Caco-2 (cell line): ENCODE measurements at regions not wholly inside any gene's neighbourhood (a gene's known extent, or its start where the extent isn't known, plus 50 kb on each side); places are given as distances from the start of the nearest gene placed in this dataset.

Source experiments
- BruUV-seq: library from RNA; stranded (reverse); fragments of 400-500 nt; replicated peaks from 2 replicates; lab custom pipeline; 2021; lab: Mats Ljungman, UMichigan
- CTCF ChIA-PET: fragments of 300-600 bp; sonication (Branson Sonifier 250); formaldehyde crosslinking; loops from one replicate; lab custom pipeline; 2022; ENCODE audit warnings: antibody characterized with exemption; lab: Charles Lee
- POLR2A ChIA-PET: fragments of 300-600 bp; sonication (Branson Sonifier 250); formaldehyde crosslinking; loops from one replicate; lab custom pipeline; 2022; ENCODE audit warnings: antibody characterized with exemption; lab: Charles Lee
- DNase-seq, 2 experiments: peaks; one replicate each; pipeline versions ENCODE4 v3.0.0 to v3.0.0-alpha.2; 2020 to 2022
- H3K27me3 ChIP-seq: replicated peaks from 2 replicates; pipeline ENCODE4 v1.6.0; 2011; ENCODE audit warnings: low read length; ENCODE audit not compliant: control insufficient read depth, insufficient read depth
- H3K36me3 ChIP-seq: 2 replicates; pipeline ENCODE4 v1.5.1; 2011; ENCODE audit warnings: low read length; ENCODE audit not compliant: control insufficient read depth, insufficient read depth
- H3K4me1 ChIP-seq: fragments of 250-450 bp; sonication (Bioruptor Pico); 2 replicates; pipeline ENCODE4 v1.5.1; 2020; ENCODE audit warnings: mild to moderate bottlenecking
- H3K4me3 ChIP-seq: 2 replicates; pipeline ENCODE4 v1.5.1; 2011; ENCODE audit warnings: low read depth, mild to moderate bottlenecking, control low read depth, low read length
- H3K9me3 ChIP-seq: fragments of 250-450 bp; sonication (Bioruptor Pico); 2 replicates; pipeline ENCODE4 v1.5.1; 2020; ENCODE audit warnings: mild to moderate bottlenecking, moderate library complexity
- H3K27ac Mint-ChIP-seq: one replicate; pipeline ENCODE4 v1.8.0; 2022; ENCODE audit warnings: mixed read lengths; ENCODE audit not compliant: unreplicated experiment
- H3K27me3 Mint-ChIP-seq: one replicate; pipeline ENCODE4 v1.8.0; 2022; ENCODE audit warnings: mixed read lengths; ENCODE audit not compliant: insufficient read depth, unreplicated experiment
- H3K36me3 Mint-ChIP-seq: one replicate; pipeline ENCODE4 v1.8.0; 2022; ENCODE audit warnings: mild to moderate bottlenecking, mixed read lengths; ENCODE audit not compliant: insufficient read depth, unreplicated experiment
- H3K4me1 Mint-ChIP-seq: one replicate; pipeline ENCODE4 v1.8.0; 2022; ENCODE audit warnings: low read depth, mixed read lengths; ENCODE audit not compliant: unreplicated experiment
- H3K4me3 Mint-ChIP-seq: one replicate; pipeline ENCODE4 v1.8.0; 2022; ENCODE audit warnings: mild to moderate bottlenecking, moderate library complexity, mixed read lengths; ENCODE audit not compliant: unreplicated experiment
- H3K9me3 Mint-ChIP-seq: one replicate; pipeline ENCODE4 v1.8.0; 2022; ENCODE audit warnings: mixed read lengths; ENCODE audit not compliant: unreplicated experiment
- intact Hi-C: fragments of 100-400 bp; cut with micrococcal nuclease; formaldehyde crosslinking; loops from one replicate; pipeline ENCODE4 v1.10.0; 2022; ENCODE audit not compliant: unreplicated experiment
- TF ChIP-seq, protein P1 (sequence below), 2 experiments: fragments of 200-600 bp in 1 of 2; IDR thresholded peaks; 1 replicate in 1 of 2; 2 replicates in 1 of 2; pipeline versions ENCODE4 v1.5.1 to v1.8.0; 2011 to 2022; ENCODE audit warnings: antibody characterized with exemption in 1 of 2, control low read depth in 1 of 2, inconsistent platforms in 1 of 2, low read depth in 1 of 2, low read length in 1 of 2, mild to moderate bottlenecking in 1 of 2, moderate library complexity in 1 of 2; ENCODE audit not compliant: insufficient read depth in 1 of 2, severe bottlenecking in 1 of 2, unreplicated experiment in 1 of 2

DNA sequence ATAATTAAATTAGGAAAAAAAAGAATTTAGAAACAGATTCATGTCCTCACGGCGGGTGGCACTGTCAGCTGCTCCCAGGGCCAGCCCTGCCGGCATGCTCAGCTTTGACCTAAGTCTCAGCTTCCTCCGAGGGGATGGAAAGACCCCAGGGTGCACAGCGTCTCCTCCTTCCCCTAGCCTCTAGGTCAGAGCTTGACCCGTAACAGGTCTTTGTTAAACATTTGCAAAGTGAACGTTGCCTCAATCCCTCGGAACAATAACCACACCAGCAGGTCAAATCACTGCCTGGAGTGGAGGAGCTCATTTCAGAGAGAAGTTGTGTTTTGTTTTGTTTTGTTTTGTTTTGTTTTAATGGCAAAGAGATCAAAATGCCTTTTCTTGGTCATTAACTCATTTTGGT is 171.3 kb downstream of the TMEM18 start:
- no peaks in the 10 kb centered on the region for H3K9me3 ChIP-seq
- H3K36me3 ChIP-seq, result no peaks in the 10 kb centered on the region
- TF ChIP-seq, protein P1, sequence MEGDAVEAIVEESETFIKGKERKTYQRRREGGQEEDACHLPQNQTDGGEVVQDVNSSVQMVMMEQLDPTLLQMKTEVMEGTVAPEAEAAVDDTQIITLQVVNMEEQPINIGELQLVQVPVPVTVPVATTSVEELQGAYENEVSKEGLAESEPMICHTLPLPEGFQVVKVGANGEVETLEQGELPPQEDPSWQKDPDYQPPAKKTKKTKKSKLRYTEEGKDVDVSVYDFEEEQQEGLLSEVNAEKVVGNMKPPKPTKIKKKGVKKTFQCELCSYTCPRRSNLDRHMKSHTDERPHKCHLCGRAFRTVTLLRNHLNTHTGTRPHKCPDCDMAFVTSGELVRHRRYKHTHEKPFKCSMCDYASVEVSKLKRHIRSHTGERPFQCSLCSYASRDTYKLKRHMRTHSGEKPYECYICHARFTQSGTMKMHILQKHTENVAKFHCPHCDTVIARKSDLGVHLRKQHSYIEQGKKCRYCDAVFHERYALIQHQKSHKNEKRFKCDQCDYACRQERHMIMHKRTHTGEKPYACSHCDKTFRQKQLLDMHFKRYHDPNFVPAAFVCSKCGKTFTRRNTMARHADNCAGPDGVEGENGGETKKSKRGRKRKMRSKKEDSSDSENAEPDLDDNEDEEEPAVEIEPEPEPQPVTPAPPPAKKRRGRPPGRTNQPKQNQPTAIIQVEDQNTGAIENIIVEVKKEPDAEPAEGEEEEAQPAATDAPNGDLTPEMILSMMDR (IDR thresholded peaks at IDR 0.05; ENCODE audit: insufficient read depth in 1 of 2, low read depth in 1 of 2, low read length in 1 of 2, severe bottlenecking in 1 of 2, unreplicated experiment in 1 of 2), result no peak
- H3K27me3 ChIP-seq, result no peaks in the 10 kb centered on the region
- Mint-ChIP-seq H3K9me3 (no peaks in the 10 kb centered on the region), H3K27me3 (peaks cover 25% of the 10 kb centered on the region), H3K27ac (no peak overlapping the region), H3K36me3 (no peaks in the 10 kb centered on the region), H3K4me1 (no peaks in the 10 kb centered on the region), H3K4me3 (no peak overlapping the region)
- intact Hi-C loops, result no loop called here
- DNase-seq, result no peak
- no peak overlapping the region for H3K4me3 ChIP-seq
- H3K4me1 ChIP-seq, result no peaks in the 10 kb centered on the region
- BruUV-seq, result no TSS peak
- POLR2A ChIA-PET, result no interaction called here
- CTCF ChIA-PET, result no interaction called here

- TF ChIP-seq, protein P1 (IDR thresholded peaks at IDR 0.05; ENCODE audit: insufficient read depth in 1 of 2, low read depth in 1 of 2, low read length in 1 of 2, severe bottlenecking in 1 of 2, unreplicated experiment in 1 of 2), result no peak
- H3K4me3 ChIP-seq, result no peak overlapping the region
- H3K27me3 ChIP-seq, result no peaks in the 10 kb centered on the region
- POLR2A ChIA-PET, result no interaction called here
- Mint-ChIP-seq H3K27me3 (peaks cover 25% of the 10 kb centered on the region), H3K27ac (no peak overlapping the region), H3K4me3 (no peak overlapping the region), H3K4me1 (no peaks in the 10 kb centered on the region), H3K9me3 (no peaks in the 10 kb centered on the region), H3K36me3 (no peaks in the 10 kb centered on the region)
- no peaks in the 10 kb centered on the region for H3K9me3 ChIP-seq
- intact Hi-C loops, result no loop called here
- no TSS peak for BruUV-seq
- DNase-seq, result no peak
- CTCF ChIA-PET, result no interaction called here
- H3K4me1 ChIP-seq, result no peaks in the 10 kb centered on the region
- no peaks in the 10 kb centered on the region for H3K36me3 ChIP-seq
Observed at GRCh38 chr2:503288-503999, 173.8 kb downstream of the TMEM18 start.

DNA sequence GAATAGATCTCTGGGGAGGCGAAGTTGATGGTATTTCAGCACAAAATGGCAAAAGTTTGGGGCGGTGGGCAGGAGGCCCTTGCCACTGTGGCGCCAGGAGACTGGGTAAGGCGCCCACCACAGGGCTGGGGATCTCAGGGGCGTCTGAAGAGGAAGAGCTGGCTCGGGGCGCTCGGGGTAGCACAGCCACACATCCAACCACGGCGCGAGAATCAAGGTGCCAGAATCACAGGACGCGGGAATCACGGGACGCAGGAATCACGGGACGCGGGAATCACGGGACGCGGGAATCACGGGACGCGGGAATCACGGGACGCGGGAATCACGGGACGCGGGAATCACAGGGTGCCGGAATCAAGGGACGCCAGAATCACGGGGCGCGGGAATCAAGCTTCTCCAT is 174.4 kb downstream of the TMEM18 start:
- no peaks in the 10 kb centered on the region for H3K4me1 Mint-ChIP-seq
- no peaks in the 10 kb centered on the region for H3K27me3 ChIP-seq

More for the DNA sequence above, 174.4 kb downstream of the TMEM18 start:
- Mint-ChIP-seq H3K27me3 (peaks cover 25% of the 10 kb centered on the region), H3K9me3 (no peaks in the 10 kb centered on the region), H3K4me3 (no peak overlapping the region), H3K36me3 (no peaks in the 10 kb centered on the region), H3K27ac (no peak overlapping the region)
- BruUV-seq, result no TSS peak
- intact Hi-C loops, result no loop called here
- TF ChIP-seq, protein P1 (IDR thresholded peaks at IDR 0.05; ENCODE audit: insufficient read depth in 1 of 2, low read depth in 1 of 2, low read length in 1 of 2, severe bottlenecking in 1 of 2, unreplicated experiment in 1 of 2), result no peak
- ChIA-PET CTCF (no interaction called here), POLR2A (no interaction called here)
- no peak for DNase-seq
- no peaks in the 10 kb centered on the region for H3K9me3 ChIP-seq
- no peaks in the 10 kb centered on the region for H3K4me1 ChIP-seq
- H3K4me3 ChIP-seq, result no peak overlapping the region
- no peaks in the 10 kb centered on the region for H3K36me3 ChIP-seq
